Kidney epithelial cell (primary cell): ENCODE measurements at regions not wholly inside any gene's neighbourhood (a gene's known extent, or its start where the extent isn't known, plus 50 kb on each side); places are given as distances from the start of the nearest gene placed in this dataset.

Source experiments
- DNase-seq: peaks from one replicate; pipeline ENCODE4 v3.0.0-alpha.2; 2010; ENCODE audit warnings: low read depth
- H3K27me3 ChIP-seq: 2 replicates; pipeline ENCODE4 v1.6.0; 2011; ENCODE audit warnings: low read length; ENCODE audit not compliant: control insufficient read depth, insufficient read depth
- H3K36me3 ChIP-seq: 2 replicates; pipeline ENCODE4 v1.5.1; 2011; ENCODE audit warnings: low read length; ENCODE audit not compliant: control insufficient read depth, insufficient read depth
- H3K4me3 ChIP-seq: 2 replicates; pipeline ENCODE4 v1.5.1; 2011; ENCODE audit warnings: low read depth, mild to moderate bottlenecking, control low read depth, low read length
- CTCF ChIP-seq: IDR thresholded peaks from 2 replicates; pipeline ENCODE4 v1.5.1; 2011; ENCODE audit warnings: mild to moderate bottlenecking, moderate library complexity, low read length, control low read depth, inconsistent platforms; ENCODE audit not compliant: insufficient read depth, poor library complexity, severe bottlenecking

GRCh38 chr20:24782301-24782700, 166.8 kb upstream of the CST7 start:
- Histone ChIP-seq H3K36me3 (no peaks in the 10 kb centered on the region), H3K4me3 (no peak overlapping the region), H3K27me3 (no peaks in the 10 kb centered on the region)
- no peak for DNase-seq
- no peak for TF ChIP-seq CTCF

GRCh38 chr20:24782801-24783630, 166.1 kb upstream of the CST7 start:
- Histone ChIP-seq H3K4me3 (no peak overlapping the region), H3K27me3 (no peaks in the 10 kb centered on the region), H3K36me3 (no peaks in the 10 kb centered on the region)
- peak; percentile 8 for TF ChIP-seq CTCF
- no peak for DNase-seq

- Histone ChIP-seq H3K36me3 (no peaks in the 10 kb centered on the region), H3K27me3 (no peaks in the 10 kb centered on the region), H3K4me3 (no peak overlapping the region)
- no peak for DNase-seq
- TF ChIP-seq CTCF, result no peak
Observed at GRCh38 chr20:24783631-24784492, 165.2 kb upstream of the CST7 start.

- no peaks in the 10 kb centered on the region for H3K27me3 ChIP-seq
- TF ChIP-seq CTCF, result no peak
- no peak for DNase-seq
- H3K4me3 ChIP-seq, result no peak overlapping the region
- no peaks in the 10 kb centered on the region for H3K36me3 ChIP-seq
Observed at GRCh38 chr20:24784607-24785006, 164.5 kb upstream of the CST7 start.

- H3K4me3 ChIP-seq, result no peak overlapping the region
- H3K36me3 ChIP-seq, result no peaks in the 10 kb centered on the region
- no peak for TF ChIP-seq CTCF
- no peak for DNase-seq
- no peaks in the 10 kb centered on the region for H3K27me3 ChIP-seq
Observed at GRCh38 chr20:24785141-24786110, 163.6 kb upstream of the CST7 start.
